Brain microvascular endothelial cell (primary cell): ENCODE measurements at regions not wholly inside any gene's neighbourhood (a gene's known extent, or its start where the extent isn't known, plus 50 kb on each side); places are given as distances from the start of the nearest gene placed in this dataset.
A peak's percentile ranks its signal among the peaks of the same experiment; 100 is the strongest.

Experiments used
- DNase-seq: peaks from one replicate; pipeline ENCODE4 v3.0.0-alpha.2; 2020
- H3K27ac ChIP-seq: fragments of 250-450 bp; sonication (Bioruptor Pico); 2 replicates; pipeline ENCODE4 v1.5.1; 2020; ENCODE audit warnings: mild to moderate bottlenecking, moderate library complexity
- H3K27me3 ChIP-seq: fragments of 250-450 bp; sonication (Bioruptor Pico); replicated peaks from 2 replicates; pipeline ENCODE4 v1.5.1; 2020; ENCODE audit warnings: mild to moderate bottlenecking
- H3K36me3 ChIP-seq: fragments of 250-450 bp; sonication (Bioruptor Pico); replicated peaks from 2 replicates; pipeline ENCODE4 v1.5.1; 2020; ENCODE audit warnings: mild to moderate bottlenecking
- H3K4me3 ChIP-seq: 2 replicates; pipeline ENCODE4 v1.5.1; 2011; ENCODE audit warnings: low read depth, mild to moderate bottlenecking, control low read depth, low read length, moderate library complexity
- in situ Hi-C: cut with HindIII; loops from 2 replicates; pipeline ENCODE4 v1.10.0; 2017; ENCODE audit warnings: low sequenced_read_pairs, low pct_ligation_motif_present
- TF ChIP-seq, protein P1 (sequence below): IDR thresholded peaks from 2 replicates; pipeline ENCODE4 v1.5.1; 2011; ENCODE audit warnings: low read depth, mild to moderate bottlenecking, moderate library complexity, low read length, control low read depth, inconsistent platforms; ENCODE audit errors: missing control alignments

DNA sequence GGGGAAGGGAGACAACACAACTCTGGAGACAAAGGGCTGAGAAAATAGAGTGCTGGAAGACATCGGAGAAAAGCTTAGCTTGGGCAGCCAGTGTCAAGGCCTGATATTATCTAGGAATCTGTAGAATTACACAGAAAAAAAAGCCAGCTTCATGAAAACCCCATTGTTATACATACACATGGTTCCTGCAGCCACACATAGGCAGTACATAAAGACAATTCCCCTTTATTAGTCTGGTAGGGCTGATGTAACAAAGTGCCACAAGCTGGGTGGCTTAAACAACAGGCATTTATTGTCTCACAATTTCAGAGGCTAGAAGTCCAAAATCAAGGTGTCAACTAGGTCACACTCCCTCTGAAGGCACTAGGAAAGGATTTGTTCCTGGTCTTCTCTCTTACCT, 503.5 kb downstream of the MID1IP1 start:
- Histone ChIP-seq H3K4me3 (no peak overlapping the region), H3K36me3 (no peaks in the 10 kb centered on the region), H3K27ac (no peak overlapping the region), H3K27me3 (no peaks in the 10 kb centered on the region)
- DNase-seq = no peak
- in situ Hi-C loops = no loop called here
- TF ChIP-seq, protein P1, sequence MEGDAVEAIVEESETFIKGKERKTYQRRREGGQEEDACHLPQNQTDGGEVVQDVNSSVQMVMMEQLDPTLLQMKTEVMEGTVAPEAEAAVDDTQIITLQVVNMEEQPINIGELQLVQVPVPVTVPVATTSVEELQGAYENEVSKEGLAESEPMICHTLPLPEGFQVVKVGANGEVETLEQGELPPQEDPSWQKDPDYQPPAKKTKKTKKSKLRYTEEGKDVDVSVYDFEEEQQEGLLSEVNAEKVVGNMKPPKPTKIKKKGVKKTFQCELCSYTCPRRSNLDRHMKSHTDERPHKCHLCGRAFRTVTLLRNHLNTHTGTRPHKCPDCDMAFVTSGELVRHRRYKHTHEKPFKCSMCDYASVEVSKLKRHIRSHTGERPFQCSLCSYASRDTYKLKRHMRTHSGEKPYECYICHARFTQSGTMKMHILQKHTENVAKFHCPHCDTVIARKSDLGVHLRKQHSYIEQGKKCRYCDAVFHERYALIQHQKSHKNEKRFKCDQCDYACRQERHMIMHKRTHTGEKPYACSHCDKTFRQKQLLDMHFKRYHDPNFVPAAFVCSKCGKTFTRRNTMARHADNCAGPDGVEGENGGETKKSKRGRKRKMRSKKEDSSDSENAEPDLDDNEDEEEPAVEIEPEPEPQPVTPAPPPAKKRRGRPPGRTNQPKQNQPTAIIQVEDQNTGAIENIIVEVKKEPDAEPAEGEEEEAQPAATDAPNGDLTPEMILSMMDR = no peak

- H3K27me3 ChIP-seq = no peaks in the 10 kb centered on the region
- no peak overlapping the region for H3K4me3 ChIP-seq
- TF ChIP-seq, protein P1 = no peak
- DNase-seq = no peak
- in situ Hi-C loops = no loop called here
- H3K36me3 ChIP-seq = no peaks in the 10 kb centered on the region
- H3K27ac ChIP-seq = no peak overlapping the region
Observed at GRCh38 chrX:39307488-39307887, 506.2 kb downstream of the MID1IP1 start.

DNA sequence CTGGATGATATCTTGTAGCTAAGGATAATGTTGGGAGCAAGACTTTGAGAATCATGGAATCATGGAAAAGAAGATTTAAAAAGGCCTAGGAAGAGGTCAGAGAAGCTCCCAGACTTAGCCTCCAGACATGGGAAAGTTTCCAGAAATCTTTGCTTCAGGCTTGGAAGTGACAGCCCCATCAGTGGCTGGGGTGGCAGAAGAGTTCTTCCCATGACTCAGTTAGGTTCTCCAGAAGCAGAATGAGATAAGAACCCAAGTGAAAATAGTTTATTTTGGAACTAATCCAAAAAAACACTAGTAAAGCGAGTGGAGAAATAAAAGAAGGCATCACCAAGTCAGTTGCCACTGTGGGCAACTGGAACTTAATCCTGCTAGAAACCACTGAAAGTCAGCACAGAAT, 506.9 kb downstream of the MID1IP1 start:
- no peaks in the 10 kb centered on the region for H3K36me3 ChIP-seq
- no peaks in the 10 kb centered on the region for H3K27me3 ChIP-seq
- DNase-seq = peak; percentile 18
- H3K4me3 ChIP-seq = no peak overlapping the region
- in situ Hi-C loops = no loop called here
- TF ChIP-seq, protein P1 = no peak
- no peak overlapping the region for H3K27ac ChIP-seq

DNA sequence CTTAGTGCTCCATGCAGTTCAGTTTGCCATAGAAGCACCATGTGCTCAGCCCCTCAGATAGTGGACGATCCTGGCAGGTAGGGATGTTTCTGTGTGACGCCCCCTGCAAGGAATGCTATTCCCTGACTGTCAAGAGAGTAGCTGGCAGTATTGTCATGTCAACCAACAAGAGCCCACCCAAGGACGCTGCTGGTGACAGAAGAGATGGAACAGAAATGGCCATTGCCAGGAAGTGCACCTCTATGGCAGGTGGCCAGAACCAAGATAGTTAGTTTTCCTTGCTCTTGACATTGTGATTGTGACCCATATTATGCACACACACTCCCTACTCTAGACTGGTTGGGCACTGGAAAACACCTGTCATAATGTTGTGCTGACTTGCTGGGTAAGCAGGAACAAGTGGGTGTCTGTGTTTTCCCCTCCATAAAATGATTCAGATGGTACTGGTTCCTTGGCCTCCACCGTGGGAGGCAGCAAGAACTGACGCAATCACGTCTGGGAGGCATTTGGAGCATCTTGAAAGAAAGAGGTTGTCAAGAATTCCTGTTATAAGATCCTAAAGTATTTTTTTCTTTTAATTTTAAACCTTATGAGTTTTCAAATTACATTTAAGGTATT, 507.9 kb downstream of the MID1IP1 start:
- Histone ChIP-seq H3K4me3 (no peak overlapping the region), H3K27ac (peak overlapping the region; percentile 64), H3K36me3 (no peaks in the 10 kb centered on the region), H3K27me3 (no peaks in the 10 kb centered on the region)
- in situ Hi-C loops = no loop called here
- TF ChIP-seq, protein P1 = no peak
- DNase-seq = peak; percentile 33

GRCh38 chrX:39309721-39310152, 508.5 kb downstream of the MID1IP1 start:
- H3K27me3 ChIP-seq = no peaks in the 10 kb centered on the region
- peak overlapping the region; percentile 64 for H3K27ac ChIP-seq
- TF ChIP-seq, protein P1 = no peak
- DNase-seq = peak; percentile 57
- H3K4me3 ChIP-seq = no peak overlapping the region
- H3K36me3 ChIP-seq = no peaks in the 10 kb centered on the region
- in situ Hi-C loops = no loop called here

- TF ChIP-seq, protein P1 = no peak
- H3K27ac ChIP-seq = no peak overlapping the region
- no peaks in the 10 kb centered on the region for H3K36me3 ChIP-seq
- no peak overlapping the region for H3K4me3 ChIP-seq
- in situ Hi-C loops = no loop called here
- DNase-seq = no peak
- no peaks in the 10 kb centered on the region for H3K27me3 ChIP-seq
Observed at GRCh38 chrX:39310891-39311290, 509.6 kb downstream of the MID1IP1 start.
